ENCODE measurements at regions not wholly inside any gene's neighbourhood (a gene's known extent, or its start where the extent isn't known, plus 50 kb on each side); places are given as distances from the start of the nearest gene placed in this dataset.

GRCh38 chr3:109532257-109533216 is 195.2 kb upstream of the DPPA4 start:
- Histone ChIP-seq H3K36me3 (ENCODE audit: insufficient read depth, low read length) (no peaks in the 10 kb centered on the region), H3K9ac (ENCODE audit: low read depth, low read length) (no peak overlapping the region), H3K27me3 (ENCODE audit: control insufficient read depth, insufficient read depth, low read length) (no peaks in the 10 kb centered on the region), H3K4me3 (ENCODE audit: low read length) (no peak overlapping the region), H3K4me2 (ENCODE audit: low read length) (no peak overlapping the region), H3K4me1 (ENCODE audit: control insufficient read depth, insufficient read depth, low read length) (no peaks in the 10 kb centered on the region), H3K9me3 (replicated peaks; ENCODE audit: low read length) (no peaks in the 10 kb centered on the region)

GRCh38 chr3:109545746-109546145 is 208.4 kb upstream of the DPPA4 start:
- Histone ChIP-seq H3K9me3 (replicated peaks; ENCODE audit: low read length) (no peaks in the 10 kb centered on the region), H3K27me3 (ENCODE audit: control insufficient read depth, insufficient read depth, low read length) (no peaks in the 10 kb centered on the region), H3K36me3 (ENCODE audit: insufficient read depth, low read length) (no peaks in the 10 kb centered on the region), H3K4me1 (ENCODE audit: control insufficient read depth, insufficient read depth, low read length) (no peaks in the 10 kb centered on the region), H3K4me2 (ENCODE audit: low read length) (no peak overlapping the region), H3K4me3 (ENCODE audit: low read length) (no peak overlapping the region), H3K9ac (ENCODE audit: low read depth, low read length) (no peak overlapping the region)

- Histone ChIP-seq H3K9me3 (replicated peaks; ENCODE audit: low read length) (no peaks in the 10 kb centered on the region), H3K4me2 (ENCODE audit: low read length) (no peak overlapping the region), H3K4me1 (ENCODE audit: control insufficient read depth, insufficient read depth, low read length) (no peaks in the 10 kb centered on the region), H3K9ac (ENCODE audit: low read depth, low read length) (no peak overlapping the region), H3K36me3 (ENCODE audit: insufficient read depth, low read length) (no peaks in the 10 kb centered on the region), H3K4me3 (ENCODE audit: low read length) (no peak overlapping the region), H3K27me3 (ENCODE audit: control insufficient read depth, insufficient read depth, low read length) (no peaks in the 10 kb centered on the region)
Measured at GRCh38 chr3:109548192-109548938, 211.0 kb upstream of the DPPA4 start.

GRCh38 chr3:109553591-109554371 is 216.4 kb upstream of the DPPA4 start:
- H3K4me2 ChIP-seq (ENCODE audit: low read length): no peak overlapping the region
- H3K36me3 ChIP-seq (ENCODE audit: insufficient read depth, low read length): no peaks in the 10 kb centered on the region
- H3K9me3 ChIP-seq (replicated peaks; ENCODE audit: low read length): no peaks in the 10 kb centered on the region
- no peak overlapping the region for H3K9ac ChIP-seq (ENCODE audit: low read depth, low read length)
- H3K4me3 ChIP-seq (ENCODE audit: low read length): no peak overlapping the region
- no peaks in the 10 kb centered on the region for H3K4me1 ChIP-seq (ENCODE audit: control insufficient read depth, insufficient read depth, low read length)
- H3K27me3 ChIP-seq (ENCODE audit: control insufficient read depth, insufficient read depth, low read length): no peaks in the 10 kb centered on the region

- Histone ChIP-seq H3K36me3 (ENCODE audit: insufficient read depth, low read length) (no peaks in the 10 kb centered on the region), H3K9me3 (replicated peaks; ENCODE audit: low read length) (no peaks in the 10 kb centered on the region), H3K4me2 (ENCODE audit: low read length) (no peak overlapping the region), H3K27me3 (ENCODE audit: control insufficient read depth, insufficient read depth, low read length) (no peaks in the 10 kb centered on the region), H3K9ac (ENCODE audit: low read depth, low read length) (no peak overlapping the region), H3K4me1 (ENCODE audit: control insufficient read depth, insufficient read depth, low read length) (no peaks in the 10 kb centered on the region), H3K4me3 (ENCODE audit: low read length) (no peak overlapping the region)
Measured at GRCh38 chr3:109559389-109559788, 222.0 kb upstream of the DPPA4 start.

- Histone ChIP-seq H3K4me3 (ENCODE audit: low read length) (no peak overlapping the region), H3K36me3 (ENCODE audit: insufficient read depth, low read length) (no peaks in the 10 kb centered on the region), H3K9ac (ENCODE audit: low read depth, low read length) (no peak overlapping the region), H3K9me3 (replicated peaks; ENCODE audit: low read length) (no peaks in the 10 kb centered on the region), H3K27me3 (ENCODE audit: control insufficient read depth, insufficient read depth, low read length) (no peaks in the 10 kb centered on the region), H3K4me2 (ENCODE audit: low read length) (no peak overlapping the region), H3K4me1 (ENCODE audit: control insufficient read depth, insufficient read depth, low read length) (no peaks in the 10 kb centered on the region)
Measured at GRCh38 chr3:109563149-109563548, 225.8 kb upstream of the DPPA4 start.

- H3K9me3 ChIP-seq (replicated peaks; ENCODE audit: low read length): no peaks in the 10 kb centered on the region
Measured at GRCh38 chr3:109569135-109569846, 231.9 kb upstream of the DPPA4 start.

GRCh38 chr3:109570408-109570807 is 233.1 kb upstream of the DPPA4 start:
- Histone ChIP-seq H3K27me3 (ENCODE audit: control insufficient read depth, insufficient read depth, low read length) (no peaks in the 10 kb centered on the region), H3K9me3 (replicated peaks; ENCODE audit: low read length) (no peaks in the 10 kb centered on the region), H3K9ac (ENCODE audit: low read depth, low read length) (no peak overlapping the region), H3K4me1 (ENCODE audit: control insufficient read depth, insufficient read depth, low read length) (no peaks in the 10 kb centered on the region), H3K4me2 (ENCODE audit: low read length) (no peak overlapping the region), H3K4me3 (ENCODE audit: low read length) (no peak overlapping the region), H3K36me3 (ENCODE audit: insufficient read depth, low read length) (no peaks in the 10 kb centered on the region)

More at GRCh38 chr3:109569135-109569846, 231.9 kb upstream of the DPPA4 start:
- Histone ChIP-seq H3K4me1 (ENCODE audit: control insufficient read depth, insufficient read depth, low read length) (no peaks in the 10 kb centered on the region), H3K4me3 (ENCODE audit: low read length) (no peak overlapping the region), H3K4me2 (ENCODE audit: low read length) (no peak overlapping the region), H3K27me3 (ENCODE audit: control insufficient read depth, insufficient read depth, low read length) (no peaks in the 10 kb centered on the region), H3K9ac (ENCODE audit: low read depth, low read length) (no peak overlapping the region), H3K36me3 (ENCODE audit: insufficient read depth, low read length) (no peaks in the 10 kb centered on the region)

- no peaks in the 10 kb centered on the region for H3K9me3 ChIP-seq (replicated peaks; ENCODE audit: low read length)
Measured at GRCh38 chr3:109572301-109572700, 235.0 kb upstream of the DPPA4 start.

GRCh38 chr3:109596991-109597390 is 259.6 kb upstream of the DPPA4 start:
- no peak overlapping the region for H3K4me2 ChIP-seq (ENCODE audit: low read length)
- H3K4me1 ChIP-seq (ENCODE audit: control insufficient read depth, insufficient read depth, low read length): no peaks in the 10 kb centered on the region
- H3K36me3 ChIP-seq (ENCODE audit: insufficient read depth, low read length): no peaks in the 10 kb centered on the region
- H3K9ac ChIP-seq (ENCODE audit: low read depth, low read length): no peak overlapping the region
- no peaks in the 10 kb centered on the region for H3K9me3 ChIP-seq (replicated peaks; ENCODE audit: low read length)
- H3K4me3 ChIP-seq (ENCODE audit: low read length): no peak overlapping the region
- H3K27me3 ChIP-seq (ENCODE audit: control insufficient read depth, insufficient read depth, low read length): no peaks in the 10 kb centered on the region

More at GRCh38 chr3:109572301-109572700, 235.0 kb upstream of the DPPA4 start:
- H3K9ac ChIP-seq (ENCODE audit: low read depth, low read length): no peak overlapping the region
- no peaks in the 10 kb centered on the region for H3K36me3 ChIP-seq (ENCODE audit: insufficient read depth, low read length)
- no peak overlapping the region for H3K4me3 ChIP-seq (ENCODE audit: low read length)
- no peaks in the 10 kb centered on the region for H3K27me3 ChIP-seq (ENCODE audit: control insufficient read depth, insufficient read depth, low read length)
- no peak overlapping the region for H3K4me2 ChIP-seq (ENCODE audit: low read length)
- H3K4me1 ChIP-seq (ENCODE audit: control insufficient read depth, insufficient read depth, low read length): no peaks in the 10 kb centered on the region
